GM23338 (cell line): ENCODE measurements at regions not wholly inside any gene's neighbourhood (a gene's known extent, or its start where the extent isn't known, plus 50 kb on each side); places are given as distances from the start of the nearest gene placed in this dataset.

Experiments
- ATAC-seq: fragments of 200-7000 bp; cut with Tn5 transposase; 3 replicates; pipeline ENCODE4 v1.9.1; 2020
- DNase-seq: peaks from one replicate; pipeline ENCODE4 v3.0.0-alpha.2; 2015; ENCODE audit warnings: low spot score
- H2AFZ ChIP-seq: fragments of 200-600 bp; sonication (generic); 2 replicates; pipeline ENCODE4 v1.8.0; 2016; ENCODE audit warnings: antibody characterized with exemption, mild to moderate bottlenecking, moderate library complexity
- H3F3A ChIP-seq: fragments of 200-600 bp; sonication (generic); replicated peaks from 2 replicates; pipeline ENCODE4 v1.8.0; 2017; ENCODE audit warnings: antibody characterized with exemption, mixed run types, low read depth
- H3K27ac ChIP-seq: fragments of 200-600 bp; sonication (generic); 2 replicates; pipeline ENCODE4 v1.6.1; 2016; ENCODE audit warnings: low read depth
- H3K27me3 ChIP-seq: fragments of 200-600 bp; sonication (generic); 2 replicates; pipeline ENCODE4 v1.8.0; 2016; ENCODE audit warnings: mild to moderate bottlenecking, mixed run types, moderate library complexity; ENCODE audit not compliant: insufficient read depth
- H3K36me3 ChIP-seq: fragments of 200-600 bp; sonication (generic); 2 replicates; pipeline ENCODE4 v1.8.0; 2016; ENCODE audit warnings: mild to moderate bottlenecking; ENCODE audit not compliant: insufficient read depth
- H3K4me1 ChIP-seq: fragments of 200-600 bp; sonication (generic); 2 replicates; pipeline ENCODE4 v1.8.0; 2016; ENCODE audit warnings: mild to moderate bottlenecking, moderate library complexity; ENCODE audit not compliant: insufficient read depth
- H3K4me2 ChIP-seq: fragments of 200-600 bp; sonication (generic); 2 replicates; pipeline ENCODE4 v1.7.1; 2017; ENCODE audit warnings: mixed run types
- H3K4me3 ChIP-seq: fragments of 200-600 bp; sonication (generic); 2 replicates; pipeline ENCODE4 v1.6.1; 2016; ENCODE audit warnings: mixed run types
- H3K79me2 ChIP-seq: fragments of 200-600 bp; sonication (generic); replicated peaks from 2 replicates; pipeline ENCODE4 v1.8.0; 2017; ENCODE audit warnings: mild to moderate bottlenecking; ENCODE audit not compliant: insufficient read depth
- H3K9me2 ChIP-seq: fragments of 200-600 bp; sonication (generic); 2 replicates; pipeline ENCODE4 v1.8.0; 2017; ENCODE audit not compliant: insufficient read depth
- H4K20me1 ChIP-seq: fragments of 200-600 bp; sonication (generic); replicated peaks from 2 replicates; pipeline ENCODE4 v1.8.0; 2017; ENCODE audit warnings: mild to moderate bottlenecking; ENCODE audit not compliant: insufficient read depth
- H3K27ac Mint-ChIP-seq: 2 replicates; pipeline ENCODE4 v1.8.0; 2020; ENCODE audit warnings: inconsistent platforms, mild to moderate bottlenecking, moderate library complexity, mixed read lengths
- H3K27me3 Mint-ChIP-seq: 3 replicates; pipeline ENCODE4 v1.8.0; 2022; ENCODE audit warnings: low read depth, mild to moderate bottlenecking, moderate library complexity, mixed read lengths, inconsistent platforms; ENCODE audit not compliant: insufficient read depth, poor library complexity
- H3K36me3 Mint-ChIP-seq: 3 replicates; pipeline ENCODE4 v1.8.0; 2021; ENCODE audit warnings: low read depth, mild to moderate bottlenecking, inconsistent platforms, moderate library complexity, mixed read lengths
- H3K4me1 Mint-ChIP-seq: 3 replicates; pipeline ENCODE4 v1.8.0; 2020; ENCODE audit warnings: mild to moderate bottlenecking, inconsistent platforms, mixed read lengths
- H3K4me3 Mint-ChIP-seq: 3 replicates; pipeline ENCODE4 v1.8.0; 2021; ENCODE audit warnings: moderate library complexity, mild to moderate bottlenecking, inconsistent platforms, mixed read lengths
- H3K9me3 Mint-ChIP-seq: 3 replicates; pipeline ENCODE4 v1.8.0; 2020; ENCODE audit warnings: moderate library complexity, mild to moderate bottlenecking, inconsistent platforms, mixed read lengths
- CREB1 ChIP-seq: fragments of 250-450 bp; sonication (Bioruptor Pico); IDR thresholded peaks from 2 replicates; pipeline ENCODE4 v1.5.0; 2020; ENCODE audit warnings: low read depth, mild to moderate bottlenecking, moderate library complexity
- EZH2phosphoT487 ChIP-seq: fragments of 200-600 bp; sonication (generic); IDR thresholded peaks from one replicate; pipeline ENCODE4 v1.8.1; 2018; ENCODE audit warnings: antibody characterized with exemption; ENCODE audit not compliant: unreplicated experiment
- JUNB ChIP-seq: IDR thresholded peaks from one replicate; pipeline ENCODE4 v1.6.1; 2016; ENCODE audit warnings: antibody characterized with exemption; ENCODE audit not compliant: unreplicated experiment
- STAT1 ChIP-seq: IDR thresholded peaks from one replicate; pipeline ENCODE4 v1.6.1; 2016; ENCODE audit warnings: antibody characterized with exemption; ENCODE audit not compliant: unreplicated experiment
- ZNF114 ChIP-seq: fragments of 250-450 bp; sonication (Bioruptor Pico); IDR thresholded peaks from 2 replicates; pipeline ENCODE4 v1.5.0; 2020; ENCODE audit warnings: mild to moderate bottlenecking, moderate library complexity
- TF ChIP-seq, protein P1 (sequence below): IDR thresholded peaks from one replicate; pipeline ENCODE4 v1.6.1; 2018; ENCODE audit warnings: antibody characterized with exemption; ENCODE audit not compliant: unreplicated experiment
- TF ChIP-seq, protein P2 (sequence below): IDR thresholded peaks from 2 replicates; pipeline ENCODE4 v1.6.1; 2016; ENCODE audit warnings: antibody characterized with exemption
- TF ChIP-seq, protein P3 (sequence below), 2 experiments: fragments of 200-600 bp in 1 of 2; sonication (generic) in 1 of 2; conservative IDR thresholded peaks; 2 replicates each; pipeline versions ENCODE4 v1.5.1 to v1.6.1; 2016 to 2017; ENCODE audit warnings: antibody characterized with exemption in 2 of 2, low read depth in 2 of 2, mild to moderate bottlenecking in 2 of 2, moderate library complexity in 1 of 2

GRCh38 chr2:203815541-203815898 is 52.1 kb upstream of the CTLA4 start (continued):
- TF ChIP-seq EZH2phosphoT487 (no peak), JUNB (no peak), STAT1 (no peak)
- TF ChIP-seq, protein P1, sequence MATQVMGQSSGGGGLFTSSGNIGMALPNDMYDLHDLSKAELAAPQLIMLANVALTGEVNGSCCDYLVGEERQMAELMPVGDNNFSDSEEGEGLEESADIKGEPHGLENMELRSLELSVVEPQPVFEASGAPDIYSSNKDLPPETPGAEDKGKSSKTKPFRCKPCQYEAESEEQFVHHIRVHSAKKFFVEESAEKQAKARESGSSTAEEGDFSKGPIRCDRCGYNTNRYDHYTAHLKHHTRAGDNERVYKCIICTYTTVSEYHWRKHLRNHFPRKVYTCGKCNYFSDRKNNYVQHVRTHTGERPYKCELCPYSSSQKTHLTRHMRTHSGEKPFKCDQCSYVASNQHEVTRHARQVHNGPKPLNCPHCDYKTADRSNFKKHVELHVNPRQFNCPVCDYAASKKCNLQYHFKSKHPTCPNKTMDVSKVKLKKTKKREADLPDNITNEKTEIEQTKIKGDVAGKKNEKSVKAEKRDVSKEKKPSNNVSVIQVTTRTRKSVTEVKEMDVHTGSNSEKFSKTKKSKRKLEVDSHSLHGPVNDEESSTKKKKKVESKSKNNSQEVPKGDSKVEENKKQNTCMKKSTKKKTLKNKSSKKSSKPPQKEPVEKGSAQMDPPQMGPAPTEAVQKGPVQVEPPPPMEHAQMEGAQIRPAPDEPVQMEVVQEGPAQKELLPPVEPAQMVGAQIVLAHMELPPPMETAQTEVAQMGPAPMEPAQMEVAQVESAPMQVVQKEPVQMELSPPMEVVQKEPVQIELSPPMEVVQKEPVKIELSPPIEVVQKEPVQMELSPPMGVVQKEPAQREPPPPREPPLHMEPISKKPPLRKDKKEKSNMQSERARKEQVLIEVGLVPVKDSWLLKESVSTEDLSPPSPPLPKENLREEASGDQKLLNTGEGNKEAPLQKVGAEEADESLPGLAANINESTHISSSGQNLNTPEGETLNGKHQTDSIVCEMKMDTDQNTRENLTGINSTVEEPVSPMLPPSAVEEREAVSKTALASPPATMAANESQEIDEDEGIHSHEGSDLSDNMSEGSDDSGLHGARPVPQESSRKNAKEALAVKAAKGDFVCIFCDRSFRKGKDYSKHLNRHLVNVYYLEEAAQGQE, result no peak

DNA sequence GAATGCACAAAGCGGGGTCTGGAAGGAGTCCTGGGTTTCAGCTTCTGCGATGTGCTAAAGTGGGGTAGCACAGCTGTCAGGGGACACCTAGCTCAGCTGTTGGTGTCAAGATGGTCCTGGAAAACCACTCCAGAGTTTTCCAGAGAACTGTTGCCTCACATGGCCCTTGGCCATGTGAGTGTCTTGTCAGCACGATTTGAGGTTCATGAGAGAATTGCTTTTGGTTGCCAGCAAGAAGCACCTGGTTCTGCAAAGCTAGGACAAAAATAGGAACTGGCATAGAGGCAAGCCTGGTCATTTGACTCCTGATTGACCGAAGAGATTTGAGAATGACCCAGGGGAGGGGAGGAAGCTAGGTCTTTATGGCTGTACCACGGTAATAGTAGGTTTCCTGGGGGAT is 50.4 kb upstream of the CTLA4 start:
- no peak for ATAC-seq
- TF ChIP-seq CREB1 (CRISPR knock-in tag) (no peak), ZNF114 (CRISPR knock-in tag) (no peak)
- TF ChIP-seq, protein P2, sequence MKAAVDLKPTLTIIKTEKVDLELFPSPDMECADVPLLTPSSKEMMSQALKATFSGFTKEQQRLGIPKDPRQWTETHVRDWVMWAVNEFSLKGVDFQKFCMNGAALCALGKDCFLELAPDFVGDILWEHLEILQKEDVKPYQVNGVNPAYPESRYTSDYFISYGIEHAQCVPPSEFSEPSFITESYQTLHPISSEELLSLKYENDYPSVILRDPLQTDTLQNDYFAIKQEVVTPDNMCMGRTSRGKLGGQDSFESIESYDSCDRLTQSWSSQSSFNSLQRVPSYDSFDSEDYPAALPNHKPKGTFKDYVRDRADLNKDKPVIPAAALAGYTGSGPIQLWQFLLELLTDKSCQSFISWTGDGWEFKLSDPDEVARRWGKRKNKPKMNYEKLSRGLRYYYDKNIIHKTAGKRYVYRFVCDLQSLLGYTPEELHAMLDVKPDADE, result no peak
- TF ChIP-seq, protein P3, sequence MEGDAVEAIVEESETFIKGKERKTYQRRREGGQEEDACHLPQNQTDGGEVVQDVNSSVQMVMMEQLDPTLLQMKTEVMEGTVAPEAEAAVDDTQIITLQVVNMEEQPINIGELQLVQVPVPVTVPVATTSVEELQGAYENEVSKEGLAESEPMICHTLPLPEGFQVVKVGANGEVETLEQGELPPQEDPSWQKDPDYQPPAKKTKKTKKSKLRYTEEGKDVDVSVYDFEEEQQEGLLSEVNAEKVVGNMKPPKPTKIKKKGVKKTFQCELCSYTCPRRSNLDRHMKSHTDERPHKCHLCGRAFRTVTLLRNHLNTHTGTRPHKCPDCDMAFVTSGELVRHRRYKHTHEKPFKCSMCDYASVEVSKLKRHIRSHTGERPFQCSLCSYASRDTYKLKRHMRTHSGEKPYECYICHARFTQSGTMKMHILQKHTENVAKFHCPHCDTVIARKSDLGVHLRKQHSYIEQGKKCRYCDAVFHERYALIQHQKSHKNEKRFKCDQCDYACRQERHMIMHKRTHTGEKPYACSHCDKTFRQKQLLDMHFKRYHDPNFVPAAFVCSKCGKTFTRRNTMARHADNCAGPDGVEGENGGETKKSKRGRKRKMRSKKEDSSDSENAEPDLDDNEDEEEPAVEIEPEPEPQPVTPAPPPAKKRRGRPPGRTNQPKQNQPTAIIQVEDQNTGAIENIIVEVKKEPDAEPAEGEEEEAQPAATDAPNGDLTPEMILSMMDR (conservative IDR thresholded peaks at IDR 0.05; ENCODE audit: low read depth in 2 of 2), result no peak

More for the DNA sequence above, 50.4 kb upstream of the CTLA4 start:
- Mint-ChIP-seq H3K9me3 (no peaks in the 10 kb centered on the region), H3K4me1 (peaks cover 5% of the 10 kb centered on the region; the same call in 2 of the 3 replicates), H3K36me3 (no peaks in the 10 kb centered on the region), H3K27ac (no peak overlapping the region), H3K27me3 (peaks cover 2% of the 10 kb centered on the region), H3K4me3 (no peak overlapping the region)
- no peak overlapping the region for H3K27ac ChIP-seq
- H3K4me2 ChIP-seq, result no peak overlapping the region
- H4K20me1 ChIP-seq, result no peaks in the 10 kb centered on the region
- no peaks in the 10 kb centered on the region for H3K9me2 ChIP-seq
- no peaks in the 10 kb centered on the region for H3K27me3 ChIP-seq
- no peak for DNase-seq
- no peaks in the 10 kb centered on the region for H3F3A ChIP-seq
- no peaks in the 10 kb centered on the region for H3K79me2 ChIP-seq
- no peak overlapping the region for H2AFZ ChIP-seq
- no peak overlapping the region for H3K4me3 ChIP-seq
- H3K36me3 ChIP-seq, result no peaks in the 10 kb centered on the region
- H3K4me1 ChIP-seq, result no peaks in the 10 kb centered on the region; the same call in 1 of the 2 replicates
